Stomach (tissue), 8 donors: ENCODE measurements at regions not wholly inside any gene's neighbourhood (a gene's known extent, or its start where the extent isn't known, plus 50 kb on each side); places are given as distances from the start of the nearest gene placed in this dataset.

Source experiments
- DNase-seq, 2 donors: peaks; one replicate each; pipeline versions ENCODE4 v3.0.0 to v3.0.0-alpha.2; 2013 to 2019
- H3K27ac ChIP-seq, 5 donors: fragments of 200-600 bp in 4 of 5; sonication (generic) in 4 of 5; one replicate each; pipeline ENCODE4 v1.5.1; 2013 to 2019; ENCODE audit warnings: mild to moderate bottlenecking in 1 of 5, moderate library complexity in 1 of 5
- H3K27me3 ChIP-seq, 3 donors: fragments of 200-600 bp; sonication (generic); one replicate each; pipeline ENCODE4 v1.5.1; 2017 to 2019; ENCODE audit warnings: mixed run types in 1 of 3
- H3K36me3 ChIP-seq, 4 donors: fragments of 200-600 bp; sonication (generic); 1 replicate in 3 of 4; 2 replicates in 1 of 4; pipeline ENCODE4 v1.5.1; 2016 to 2019
- H3K4me1 ChIP-seq, 4 donors: fragments of 200-600 bp; sonication (generic); one replicate each; pipeline ENCODE4 v1.5.1; 2016 to 2019
- H3K4me3 ChIP-seq, 4 donors: fragments of 200-600 bp; sonication (generic) in 3 of 4; one replicate each; pipeline ENCODE4 v1.5.1; 2016 to 2019; ENCODE audit warnings: mild to moderate bottlenecking in 1 of 4
- H3K9me3 ChIP-seq, 4 donors: fragments of 200-600 bp; sonication (generic); one replicate each; pipeline ENCODE4 v1.5.1; 2016 to 2019
- EP300 ChIP-seq: sonication (generic); formaldehyde crosslinking; IDR thresholded peaks from one replicate; pipeline ENCODE4 v1.6.1; 2017; ENCODE audit warnings: antibody characterized with exemption
- POLR2A ChIP-seq, 4 donors: fragments of 450-650 bp; IDR thresholded peaks; one replicate each; pipeline ENCODE4 v1.6.1; 2016; ENCODE audit warnings: antibody characterized with exemption in 4 of 4, control low read depth in 2 of 4, mild to moderate bottlenecking in 1 of 4, moderate library complexity in 1 of 4
- POLR2AphosphoS5 ChIP-seq, 3 donors: sonication (generic); formaldehyde crosslinking; IDR thresholded peaks; one replicate each; pipeline ENCODE4 v1.6.1; 2016; ENCODE audit warnings: antibody characterized with exemption in 3 of 3
- WGBS, 5 donors: extraction: QIAGEN DNeasy Blood & Tissue Kit in 3 of 5; methylation state at CpG; one replicate each; pipeline versions ENCODE4 v1.1.5 to v1.1.7; 2013 to 2018; 5-methylcytosine and 5-hydroxymethylcytosine counted together
- intact Hi-C: fragments of 100-400 bp; cut with DNase I; formaldehyde crosslinking; loops from one replicate; pipeline ENCODE4 v1.15.1; 2023; ENCODE audit warnings: low total_unique reads
- TF ChIP-seq, protein P1 (sequence below), 7 experiments: fragments of 450-650 bp in 4 of 7; fragments of 200-600 bp in 3 of 7; sonication (generic) in 3 of 7; IDR thresholded peaks; one replicate each; pipeline ENCODE4 v1.5.1; 2016 to 2019; ENCODE audit warnings: antibody characterized with exemption in 7 of 7, control low read depth in 2 of 7, mild to moderate bottlenecking in 1 of 7
- donor health status: healthy with polysubstance abuse.
- donor health status: Bipolar disorder and iron deficiency.
- donor health status: healthy.

DNA sequence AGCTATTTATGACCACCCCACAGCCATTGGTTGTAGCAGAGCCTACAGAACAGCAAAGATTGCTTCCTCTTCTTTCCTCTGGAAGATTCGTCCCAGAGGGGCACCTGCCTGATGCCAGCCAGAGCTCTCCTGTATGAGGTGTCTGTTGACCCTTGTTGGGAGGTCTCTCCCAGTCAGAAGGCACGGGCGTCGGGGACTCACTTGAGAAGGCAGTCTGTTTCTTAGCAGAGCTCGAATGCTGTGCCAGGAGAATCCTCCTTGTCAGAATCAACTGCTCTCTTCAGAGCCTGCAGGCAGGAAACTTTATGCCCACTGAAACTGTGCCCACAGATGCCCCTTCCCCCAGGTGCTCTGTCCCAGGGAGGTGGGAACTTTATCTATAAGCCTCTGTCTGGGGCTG, 479.5 kb upstream of the IZUMO3 start:
- no peaks in the 10 kb centered on the region for H3K4me1 ChIP-seq
- no peaks in the 10 kb centered on the region for H3K27me3 ChIP-seq
- intact Hi-C loops, result no loop called here
- no peaks in the 10 kb centered on the region for H3K36me3 ChIP-seq
- H3K9me3 ChIP-seq, result peaks cover 0 to 37% (median 8%) of the 10 kb centered on the region in 4 donors
- 65 to 84% (median 78%) methylated on average over 5 of the region's 5 CpGs for WGBS, 5 donors
- TF ChIP-seq, protein P1, sequence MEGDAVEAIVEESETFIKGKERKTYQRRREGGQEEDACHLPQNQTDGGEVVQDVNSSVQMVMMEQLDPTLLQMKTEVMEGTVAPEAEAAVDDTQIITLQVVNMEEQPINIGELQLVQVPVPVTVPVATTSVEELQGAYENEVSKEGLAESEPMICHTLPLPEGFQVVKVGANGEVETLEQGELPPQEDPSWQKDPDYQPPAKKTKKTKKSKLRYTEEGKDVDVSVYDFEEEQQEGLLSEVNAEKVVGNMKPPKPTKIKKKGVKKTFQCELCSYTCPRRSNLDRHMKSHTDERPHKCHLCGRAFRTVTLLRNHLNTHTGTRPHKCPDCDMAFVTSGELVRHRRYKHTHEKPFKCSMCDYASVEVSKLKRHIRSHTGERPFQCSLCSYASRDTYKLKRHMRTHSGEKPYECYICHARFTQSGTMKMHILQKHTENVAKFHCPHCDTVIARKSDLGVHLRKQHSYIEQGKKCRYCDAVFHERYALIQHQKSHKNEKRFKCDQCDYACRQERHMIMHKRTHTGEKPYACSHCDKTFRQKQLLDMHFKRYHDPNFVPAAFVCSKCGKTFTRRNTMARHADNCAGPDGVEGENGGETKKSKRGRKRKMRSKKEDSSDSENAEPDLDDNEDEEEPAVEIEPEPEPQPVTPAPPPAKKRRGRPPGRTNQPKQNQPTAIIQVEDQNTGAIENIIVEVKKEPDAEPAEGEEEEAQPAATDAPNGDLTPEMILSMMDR (IDR thresholded peaks at IDR 0.05), result no peak
- no peak for TF ChIP-seq POLR2AphosphoS5 (IDR thresholded peaks at IDR 0.05)
- no peak for TF ChIP-seq EP300
- no peak for TF ChIP-seq POLR2A (IDR thresholded peaks at IDR 0.05)
- no peak for DNase-seq
- no peak overlapping the region for H3K4me3 ChIP-seq
- H3K27ac ChIP-seq, result no peak overlapping the region

DNA sequence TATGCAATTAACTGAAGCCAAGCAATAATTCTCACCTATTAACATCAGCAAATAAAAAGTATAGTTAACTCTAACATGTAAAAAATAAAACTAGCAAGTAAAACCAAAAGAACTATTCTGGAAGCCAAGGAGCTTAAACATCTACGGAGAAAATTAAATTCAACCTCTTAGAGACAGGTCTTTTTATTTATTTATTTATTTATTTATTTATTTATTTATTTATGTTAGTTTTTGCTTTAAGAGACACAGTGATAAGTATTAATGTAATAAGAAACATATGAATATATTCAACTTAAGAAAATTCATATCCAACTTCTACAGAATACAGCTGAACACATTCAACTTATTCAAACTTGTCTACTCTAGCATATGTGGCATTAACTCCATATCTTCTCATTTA, 472.1 kb upstream of the IZUMO3 start:
- Histone ChIP-seq H3K36me3 (no peaks in the 10 kb centered on the region), H3K27ac (no peak overlapping the region), H3K27me3 (no peaks in the 10 kb centered on the region), H3K9me3 (peaks cover 0 to 24% (median 0%) of the 10 kb centered on the region in 4 donors), H3K4me1 (no peaks in the 10 kb centered on the region), H3K4me3 (no peak overlapping the region)
- TF ChIP-seq POLR2AphosphoS5 (IDR thresholded peaks at IDR 0.05) (no peak), POLR2A (IDR thresholded peaks at IDR 0.05) (no peak), EP300 (no peak)
- TF ChIP-seq, protein P1 (IDR thresholded peaks at IDR 0.05), result no peak
- no peak for DNase-seq
- 55 to 93% (median 82%) methylated on average over 1 of the region's 1 CpG for WGBS, 5 donors
- intact Hi-C loops, result no loop called here

DNA sequence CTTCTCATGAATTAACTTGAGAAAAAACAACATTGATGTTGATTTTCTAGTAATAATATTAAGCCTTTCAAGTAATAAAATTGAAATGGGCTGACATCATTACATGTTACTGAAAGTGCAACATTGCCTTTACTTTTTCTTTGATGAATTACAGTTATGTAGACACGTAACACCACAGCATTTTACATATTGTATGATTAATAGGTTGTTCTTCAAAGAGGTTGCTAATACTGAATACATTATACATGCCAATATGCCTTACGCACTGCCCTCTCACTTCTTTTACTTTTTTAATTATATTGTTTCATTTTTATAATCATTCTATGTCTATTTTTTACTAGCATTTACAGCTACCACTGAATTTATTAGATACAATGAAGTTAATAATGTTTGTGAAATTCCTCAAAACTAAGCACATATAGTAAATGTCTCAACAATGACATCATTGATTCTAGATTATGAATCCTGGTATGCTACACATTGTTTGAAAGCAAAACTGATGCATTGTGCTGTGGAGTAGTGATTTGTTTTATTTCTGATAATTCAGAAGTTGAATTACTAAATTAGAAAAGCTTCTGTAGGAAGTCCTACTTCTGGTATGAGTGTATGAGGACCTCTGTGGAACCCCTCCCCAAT, 464.4 kb upstream of the IZUMO3 start:
- intact Hi-C loops, result no loop called here
- TF ChIP-seq EP300 (no peak), POLR2AphosphoS5 (IDR thresholded peaks at IDR 0.05) (no peak), POLR2A (IDR thresholded peaks at IDR 0.05) (no peak)
- TF ChIP-seq, protein P1 (IDR thresholded peaks at IDR 0.05), result no peak
- H3K27ac ChIP-seq, result no peak overlapping the region
- DNase-seq, result no peak
- H3K36me3 ChIP-seq, result no peaks in the 10 kb centered on the region
- WGBS, 5 donors, result 71 to 82% (median 79%) methylated on average over 2 of the region's 2 CpGs
- H3K4me1 ChIP-seq, result no peaks in the 10 kb centered on the region
- peaks cover 0 to 5% (median 0%) of the 10 kb centered on the region in 4 donors for H3K9me3 ChIP-seq
- H3K4me3 ChIP-seq, result no peak overlapping the region
- no peaks in the 10 kb centered on the region for H3K27me3 ChIP-seq

- intact Hi-C loops, result no loop called here
- WGBS, 5 donors, result 48 to 67% (median 59%) methylated on average over 8 to 10 of the region's 10 CpGs
- no peaks in the 10 kb centered on the region for H3K36me3 ChIP-seq
- no peaks in the 10 kb centered on the region for H3K4me1 ChIP-seq
- no peak for TF ChIP-seq POLR2AphosphoS5 (IDR thresholded peaks at IDR 0.05)
- TF ChIP-seq EP300, result no peak
- TF ChIP-seq, protein P1 (IDR thresholded peaks at IDR 0.05), result no peak
- no peak for TF ChIP-seq POLR2A (IDR thresholded peaks at IDR 0.05)
- H3K27me3 ChIP-seq, result no peaks in the 10 kb centered on the region
- no peak overlapping the region for H3K4me3 ChIP-seq
- no peak for DNase-seq
- H3K27ac ChIP-seq, result no peak overlapping the region
- H3K9me3 ChIP-seq, result peaks cover 0 to 12% (median 4%) of the 10 kb centered on the region in 4 donors
Observed at GRCh38 chr9:25003686-25004085, 458.0 kb upstream of the IZUMO3 start.
